SK-N-SH (cell line): ENCODE measurements at regions not wholly inside any gene's neighbourhood (a gene's known extent, or its start where the extent isn't known, plus 50 kb on each side); places are given as distances from the start of the nearest gene placed in this dataset.

Experiments
- CTCF ChIA-PET: fragments of 300-600, 350-600 bp; formaldehyde crosslinking; extraction: SDS; loops from one replicate; lab custom pipeline; 2021; lab: Yijun Ruan, JAX
- POLR2A ChIA-PET: fragments of 350-600 bp; sonication (Branson Sonifier 250); formaldehyde crosslinking; extraction: SDS; loops from one replicate; lab custom pipeline; 2020; ENCODE audit warnings: antibody characterized with exemption, inconsistent platforms; lab: Yijun Ruan, JAX
- DNase-seq: peaks from one replicate; pipeline ENCODE4 v3.0.0; 2012
- H2AFZ ChIP-seq: fragments of 200-600 bp; sonication (generic); 2 replicates; pipeline ENCODE4 v1.8.1; 2016; ENCODE audit warnings: antibody characterized with exemption, mild to moderate bottlenecking, low read depth
- H3F3A ChIP-seq: fragments of 200-600 bp; sonication (generic); replicated peaks from 2 replicates; pipeline ENCODE3; 2016; ENCODE audit warnings: antibody characterized with exemption, mild to moderate bottlenecking; ENCODE audit not compliant: insufficient read depth
- H3K27ac ChIP-seq, 2 experiments: fragments of 200-500 bp in 1 of 2; fragments of 200-600 bp in 1 of 2; sonication (Bioruptor generic) in 1 of 2; sonication (generic), shearing (Covaris generic) in 1 of 2; 2 replicates each; pipeline versions ENCODE4 v1.5.1 to v1.6.1; 2014 to 2016; ENCODE audit warnings: low read depth in 2 of 2, inconsistent platforms in 1 of 2, low read length in 1 of 2, mild to moderate bottlenecking in 1 of 2, mixed read lengths in 1 of 2
- H3K27me3 ChIP-seq: fragments of 200-600 bp; sonication (generic), shearing (Covaris generic); 2 replicates; pipeline ENCODE4 v1.6.1; 2016; ENCODE audit warnings: mixed run types; ENCODE audit not compliant: insufficient read depth
- H3K36me3 ChIP-seq, 2 experiments: fragments of 200-500 bp in 1 of 2; fragments of 200-600 bp in 1 of 2; sonication (Bioruptor generic) in 1 of 2; sonication (generic) in 1 of 2; replicated peaks in 1 of 2; 2 replicates each; pipeline versions ENCODE3 to v1.5.1; 2014 to 2016; ENCODE audit warnings: low read length in 1 of 2, mild to moderate bottlenecking in 1 of 2; ENCODE audit not compliant: insufficient read depth in 2 of 2, control insufficient read depth in 1 of 2
- H3K4me1 ChIP-seq, 2 experiments: fragments of 200-500 bp in 1 of 2; fragments of 200-600 bp in 1 of 2; sonication (Bioruptor generic) in 1 of 2; sonication (generic), shearing (Covaris generic) in 1 of 2; 2 replicates each; pipeline versions ENCODE4 v1.5.1 to v1.6.1; 2014 to 2016; ENCODE audit warnings: low read depth in 1 of 2, low read length in 1 of 2, mixed run types in 1 of 2; ENCODE audit not compliant: insufficient read depth in 2 of 2, control insufficient read depth in 1 of 2
- H3K4me2 ChIP-seq: fragments of 200-600 bp; sonication (generic), shearing (Covaris generic); 2 replicates; pipeline ENCODE4 v1.6.1; 2017; ENCODE audit warnings: mixed run types
- H3K4me3 ChIP-seq, 2 experiments: fragments of 200-500 bp in 1 of 2; fragments of 200-600 bp in 1 of 2; sonication (Bioruptor generic) in 1 of 2; sonication (generic), shearing (Covaris generic) in 1 of 2; 2 replicates each; pipeline versions ENCODE4 v1.5.1 to v1.8.1; 2014 to 2016; ENCODE audit warnings: low read depth in 2 of 2, inconsistent platforms in 1 of 2, low read length in 1 of 2, mild to moderate bottlenecking in 1 of 2, mixed read lengths in 1 of 2, moderate library complexity in 1 of 2
- H3K79me2 ChIP-seq: fragments of 200-600 bp; sonication (generic); 2 replicates; pipeline ENCODE4 v1.8.1; 2017; ENCODE audit warnings: mild to moderate bottlenecking; ENCODE audit not compliant: insufficient read depth
- H3K9ac ChIP-seq: fragments of 200-600 bp; sonication (generic); 2 replicates; pipeline ENCODE4 v1.6.1; 2017; ENCODE audit warnings: mixed run types
- H3K9me2 ChIP-seq: fragments of 200-600 bp; sonication (generic); 2 replicates; pipeline ENCODE4 v1.6.1; 2017; ENCODE audit warnings: mixed run types
- H3K9me3 ChIP-seq: fragments of 200-600 bp; sonication (generic); 2 replicates; pipeline ENCODE4 v1.6.1; 2017; ENCODE audit warnings: mixed run types, mild to moderate bottlenecking, moderate library complexity
- H4K20me1 ChIP-seq: fragments of 200-600 bp; sonication (generic); 2 replicates; pipeline ENCODE4 v1.6.1; 2017; ENCODE audit warnings: mild to moderate bottlenecking, mixed run types; ENCODE audit not compliant: insufficient read depth
- CHD2 ChIP-seq: fragments of 150-350 bp; IDR thresholded peaks from 2 replicates; pipeline ENCODE4 v1.6.1; 2018; ENCODE audit warnings: low read length; ENCODE audit not compliant: partially characterized antibody
- CTCF ChIP-seq: fragments of 200-600 bp; sonication (generic); IDR thresholded peaks from 2 replicates; pipeline ENCODE4 v1.6.1; 2017; ENCODE audit warnings: antibody characterized with exemption, mild to moderate bottlenecking, moderate library complexity
- EP300 ChIP-seq, 2 experiments: IDR thresholded peaks; 2 replicates each; pipeline versions ENCODE4 v1.4.0 to v1.6.1; 2012; ENCODE audit warnings: borderline replicate concordance in 1 of 2, low read depth in 1 of 2, low read length in 1 of 2
- GATA2 ChIP-seq: sonication (generic); formaldehyde crosslinking; IDR thresholded peaks from 2 replicates; pipeline ENCODE4 v1.5.0; 2020; ENCODE audit warnings: mild to moderate bottlenecking, missing genetic modification reagents
- JUND ChIP-seq: IDR thresholded peaks from 2 replicates; pipeline ENCODE4 v1.4.0; 2012
- MAX ChIP-seq: IDR thresholded peaks from 2 replicates; pipeline ENCODE4 v1.4.0; 2012; ENCODE audit warnings: low read depth
- MEF2A ChIP-seq: IDR thresholded peaks from 2 replicates; pipeline ENCODE4 v1.4.0; 2012; ENCODE audit warnings: low read depth, borderline replicate concordance
- NFIC ChIP-seq: IDR thresholded peaks from 2 replicates; pipeline ENCODE4 v1.4.0; 2012; ENCODE audit warnings: borderline replicate concordance
- RAD21 ChIP-seq: IDR thresholded peaks from 2 replicates; pipeline ENCODE4 v1.6.1; 2012; ENCODE audit warnings: mild to moderate bottlenecking, low read length
- RCOR1 ChIP-seq: fragments of 150-350 bp; IDR thresholded peaks from 2 replicates; pipeline ENCODE4 v1.6.1; 2017; ENCODE audit warnings: antibody characterized with exemption, low read length
- REST ChIP-seq: IDR thresholded peaks from 2 replicates; pipeline ENCODE4 v1.6.1; 2012; ENCODE audit warnings: mild to moderate bottlenecking, low read depth, low read length, moderate library complexity
- RFX5 ChIP-seq: IDR thresholded peaks from 2 replicates; pipeline ENCODE4 v1.6.1; 2012; ENCODE audit warnings: mild to moderate bottlenecking, improper control_type of control experiment, low read length
- RXRA ChIP-seq: IDR thresholded peaks from 2 replicates; pipeline ENCODE4 v1.4.0; 2012; ENCODE audit warnings: low read depth, mild to moderate bottlenecking, borderline replicate concordance
- SMC3 ChIP-seq: IDR thresholded peaks from 2 replicates; pipeline ENCODE4 v1.6.1; 2012; ENCODE audit warnings: low read depth, low read length, improper control_type of control experiment
- TAF1 ChIP-seq: IDR thresholded peaks from 2 replicates; pipeline ENCODE4 v1.6.1; 2012; ENCODE audit warnings: low read depth, mild to moderate bottlenecking, low read length, moderate library complexity, borderline replicate concordance
- TCF12 ChIP-seq: IDR thresholded peaks from 2 replicates; pipeline ENCODE4 v1.4.0; 2012
- YY1 ChIP-seq: IDR thresholded peaks from 2 replicates; pipeline ENCODE4 v1.4.0; 2012; ENCODE audit warnings: low read depth, mild to moderate bottlenecking
- WGBS: methylation state at CpG from one replicate; pipeline ENCODE4 v1.1.6; 2017; ENCODE audit warnings: low lambda C conversion rate; 5-methylcytosine and 5-hydroxymethylcytosine counted together

GRCh38 chr5:71864730-71865601, 145.9 kb downstream of the CARTPT start (continued):
- peak; percentile 75 for TF ChIP-seq JUND

- H3K4me3 ChIP-seq, result peak overlapping the region in 1 of 2 experiments; percentile 27; a peak in 1 of 4 replicates
- H3K4me1 ChIP-seq, result peaks cover 11 to 12% of the 10 kb centered on the region in 2 experiments; a peak in 3 of 4 replicates
- H3K27me3 ChIP-seq, result no peaks in the 10 kb centered on the region
- WGBS, result 100% methylated on average over 1 of the region's 3 CpGs
- no peaks in the 10 kb centered on the region for H3K79me2 ChIP-seq
- H3K9me2 ChIP-seq, result no peaks in the 10 kb centered on the region
- H3K4me2 ChIP-seq, result peak overlapping the region; percentile 69
- no peaks in the 10 kb centered on the region for H4K20me1 ChIP-seq
- POLR2A ChIA-PET, result no interaction called here
- no peak overlapping the region for H2AFZ ChIP-seq
- no peak for DNase-seq
- CTCF ChIA-PET, result interaction anchor here (1.0 to 1.4 kb wide), 4 partner anchors 12 to 82 kb away, joined by 3 read pairs; no protein-coding TSS in a partner anchor
- H3K9ac ChIP-seq, result no peak overlapping the region
- peak overlapping the region; percentile 60 to 66; a peak in 2 of 4 replicates for H3K27ac ChIP-seq
- H3K36me3 ChIP-seq, result no peaks in the 10 kb centered on the region
- H3K9me3 ChIP-seq, result peaks cover 12% of the 10 kb centered on the region
- TF ChIP-seq REST (no peak), RFX5 (0 out of 2 replicates have a peak, but pooled peaks have one; percentile 53)
- H3F3A ChIP-seq, result peaks cover 11% of the 10 kb centered on the region
Measured at GRCh38 chr5:71865665-71866320, 146.7 kb downstream of the CARTPT start.

- WGBS, result 77% methylated on average over 6 of the region's 6 CpGs
- POLR2A ChIA-PET, result no interaction called here
- no peak for TF ChIP-seq GATA2 (CRISPR knock-in tag)
- no peak for TF ChIP-seq RAD21
- no peak for TF ChIP-seq SMC3
- no peak for TF ChIP-seq TCF12
- no peak for TF ChIP-seq RXRA
- no peak for TF ChIP-seq MAX
- TF ChIP-seq TAF1, result no peak
- no peak for TF ChIP-seq MEF2A
- TF ChIP-seq CHD2, result no peak
- no peak for TF ChIP-seq EP300 (IDR thresholded peaks at IDR 0.05; ENCODE audit: borderline replicate concordance in 1 of 2, low read depth in 1 of 2, low read length in 1 of 2)
- TF ChIP-seq RCOR1, result no peak
- no peak for TF ChIP-seq YY1
- no peak for TF ChIP-seq CTCF
- TF ChIP-seq NFIC, result no peak
- TF ChIP-seq JUND, result no peak
Measured at GRCh38 chr5:71872311-71872864, 153.3 kb downstream of the CARTPT start.

More at GRCh38 chr5:71872311-71872864, 153.3 kb downstream of the CARTPT start:
- Histone ChIP-seq H2AFZ (no peak overlapping the region), H3K4me3 (no peak overlapping the region), H3K4me1 (no peaks in the 10 kb centered on the region; a peak in 1 of 4 replicates), H3K79me2 (no peaks in the 10 kb centered on the region), H3K9me3 (peaks cover 19% of the 10 kb centered on the region), H3F3A (no peaks in the 10 kb centered on the region), H3K27me3 (no peaks in the 10 kb centered on the region), H3K4me2 (no peak overlapping the region), H3K9me2 (no peaks in the 10 kb centered on the region), H4K20me1 (no peaks in the 10 kb centered on the region), H3K36me3 (no peaks in the 10 kb centered on the region), H3K9ac (no peak overlapping the region), H3K27ac (no peak overlapping the region)
- no peak for DNase-seq
- CTCF ChIA-PET, result no interaction called here
